HCT116 (cell line): ENCODE measurements at regions not wholly inside any gene's neighbourhood (a gene's known extent, or its start where the extent isn't known, plus 50 kb on each side); places are given as distances from the start of the nearest gene placed in this dataset.
"Not testable (repeated sequence)": the region's sequence is repeated elsewhere in the genome, so short reads cannot be mapped to it uniquely, and the experiment has no call there.

Experiments
- ATAC-seq: fragments of 200-7000 bp; cut with Tn5 transposase; 2 replicates; pipeline ENCODE4 v1.9.1; 2020; ENCODE audit warnings: mild to moderate bottlenecking, moderate library complexity
- BruUV-seq: library from RNA; stranded (reverse); fragments of 400-500 nt; replicated peaks from 2 replicates; lab custom pipeline; 2021; lab: Mats Ljungman, UMichigan
- CTCF ChIA-PET: fragments of 300-600 bp; sonication (Branson Sonifier 250); formaldehyde crosslinking; loops from one replicate; lab custom pipeline; 2021; ENCODE audit warnings: antibody characterized with exemption; lab: Charles Lee
- POLR2A ChIA-PET: fragments of 300-600, 350-600 bp; sonication (Branson Sonifier 250); formaldehyde crosslinking; loops from one replicate; lab custom pipeline; 2021; ENCODE audit warnings: antibody characterized with exemption; lab: Charles Lee
- RAD21 ChIA-PET, 2 experiments: fragments of 300-600 bp; sonication (Branson Sonifier 250); formaldehyde crosslinking; loops; one replicate each; lab custom pipeline; 2023; ENCODE audit warnings: low total read pairs in 2 of 2; ENCODE audit not compliant: uncharacterized antibody in 2 of 2, unreplicated experiment in 2 of 2, low non-redundant PET in 1 of 2; lab: Charles Lee
- DNase-seq: peaks from one replicate; pipeline ENCODE4 v3.0.0-alpha.2; 2010; ENCODE audit warnings: low read depth, low spot score
- H2AFZ ChIP-seq: fragments of 200-600 bp; shearing (Covaris generic), sonication (generic); 2 replicates; pipeline ENCODE4 v1.6.1; 2017; ENCODE audit warnings: low read depth, mixed run types, mixed read lengths, antibody characterized with exemption, low read length; ENCODE audit not compliant: poor library complexity, severe bottlenecking
- H3K27ac ChIP-seq: 2 replicates; pipeline ENCODE4 v1.5.1; 2012; ENCODE audit warnings: low read depth, low read length
- H3K27me3 ChIP-seq: fragments of 200-600 bp; sonication (generic); 2 replicates; pipeline ENCODE4 v1.6.1; 2016; ENCODE audit warnings: mixed run types, low read length, mixed read lengths; ENCODE audit not compliant: insufficient read depth
- H3K36me3 ChIP-seq, 2 experiments: fragments of 200-500 bp in 1 of 2; fragments of 200-600 bp in 1 of 2; sonication (Bioruptor generic) in 1 of 2; sonication (generic) in 1 of 2; 2 replicates each; pipeline versions ENCODE4 v1.5.1 to v1.6.1; 2014 to 2016; ENCODE audit warnings: low read length in 2 of 2, inconsistent platforms in 1 of 2, mixed read lengths in 1 of 2, mixed run types in 1 of 2; ENCODE audit not compliant: insufficient read depth in 2 of 2, control insufficient read depth in 1 of 2
- H3K4me1 ChIP-seq, 2 experiments: fragments of 200-600 bp in 1 of 2; sonication (generic) in 1 of 2; 2 replicates each; pipeline versions ENCODE4 v1.5.1 to v1.6.1; 2012 to 2017; ENCODE audit warnings: low read length in 2 of 2, inconsistent platforms in 1 of 2, mild to moderate bottlenecking in 1 of 2, mixed read lengths in 1 of 2, mixed run types in 1 of 2, moderate library complexity in 1 of 2; ENCODE audit not compliant: insufficient read depth in 2 of 2, control insufficient read depth in 1 of 2
- H3K4me2 ChIP-seq: fragments of 200-600 bp; sonication (generic); 2 replicates; pipeline ENCODE4 v1.6.1; 2017; ENCODE audit warnings: mixed run types, low read length, mixed read lengths
- H3K4me3 ChIP-seq, 2 experiments: fragments of 200-600 bp in 1 of 2; sonication (generic) in 1 of 2; replicated peaks in 1 of 2; 2 replicates each; pipeline ENCODE4 v1.5.1; 2011 to 2016; ENCODE audit warnings: low read length in 2 of 2, control low read depth in 1 of 2, low read depth in 1 of 2, mild to moderate bottlenecking in 1 of 2, mixed read lengths in 1 of 2, mixed run types in 1 of 2
- H3K79me2 ChIP-seq: fragments of 200-600 bp; sonication (generic); 2 replicates; pipeline ENCODE4 v1.6.1; 2017; ENCODE audit warnings: mild to moderate bottlenecking, mixed run types, low read length, moderate library complexity, mixed read lengths; ENCODE audit not compliant: insufficient read depth
- H3K9ac ChIP-seq: fragments of 200-600 bp; sonication (generic); 2 replicates; pipeline ENCODE4 v1.6.1; 2016; ENCODE audit warnings: low read length, mixed read lengths
- H3K9me2 ChIP-seq: fragments of 200-600 bp; sonication (generic), shearing (Covaris generic); 2 replicates; pipeline ENCODE4 v1.6.1; 2017; ENCODE audit warnings: mixed run types, mild to moderate bottlenecking, moderate library complexity; ENCODE audit not compliant: insufficient read depth
- H3K9me3 ChIP-seq, 2 experiments: fragments of 200-500 bp in 1 of 2; fragments of 200-600 bp in 1 of 2; sonication (Bioruptor generic) in 1 of 2; sonication (generic) in 1 of 2; 2 replicates each; pipeline ENCODE4 v1.6.1; 2014 to 2017; ENCODE audit warnings: low read length in 2 of 2, mixed read lengths in 2 of 2, inconsistent platforms in 1 of 2, low read depth in 1 of 2, mild to moderate bottlenecking in 1 of 2, mixed run types in 1 of 2, moderate library complexity in 1 of 2; ENCODE audit not compliant: control insufficient read depth in 1 of 2, insufficient read depth in 1 of 2
- H4K20me1 ChIP-seq: fragments of 200-600 bp; sonication (generic), shearing (Covaris generic); 2 replicates; pipeline ENCODE4 v1.6.1; 2017; ENCODE audit warnings: mixed run types, mild to moderate bottlenecking, moderate library complexity; ENCODE audit not compliant: insufficient read depth
- CEBPB ChIP-seq: IDR thresholded peaks from 2 replicates; pipeline ENCODE4 v1.6.1; 2012; ENCODE audit warnings: low read depth
- EZH2 ChIP-seq: fragments of 200-600 bp; sonication (generic); IDR thresholded peaks from 2 replicates; pipeline ENCODE4 v1.6.1; 2017; ENCODE audit warnings: antibody characterized with exemption, mixed run types
- RAD21 ChIP-seq: IDR thresholded peaks from 2 replicates; pipeline ENCODE4 v1.6.1; 2012; ENCODE audit warnings: low read depth, mild to moderate bottlenecking
- REST ChIP-seq: IDR thresholded peaks from 2 replicates; pipeline ENCODE4 v1.6.1; 2012; ENCODE audit warnings: low read depth
- SP1 ChIP-seq: IDR thresholded peaks from 2 replicates; pipeline ENCODE4 v1.6.1; 2012; ENCODE audit warnings: low read depth
- intact Hi-C: fragments of 100-400 bp; cut with micrococcal nuclease; formaldehyde crosslinking; loops from 2 replicates; pipeline ENCODE4 v1.10.0; 2022
- TF ChIP-seq, protein P1 (sequence below), 3 experiments: fragments of 200-600 bp in 1 of 3; sonication (generic) in 1 of 3; IDR thresholded peaks in 2 of 3; conservative IDR thresholded peaks in 1 of 3; 2 replicates each; pipeline ENCODE4 v1.5.1; 2012 to 2017; ENCODE audit warnings: low read depth in 2 of 3, low read length in 2 of 3, antibody characterized with exemption in 1 of 3, borderline replicate concordance in 1 of 3, control low read depth in 1 of 3, mild to moderate bottlenecking in 1 of 3, mixed read lengths in 1 of 3, mixed run types in 1 of 3, moderate library complexity in 1 of 3; ENCODE audit not compliant: insufficient read depth in 1 of 3

- no peak for TF ChIP-seq REST
- TF ChIP-seq EZH2: no peak
Measured at GRCh38 chr7:120079704-120080103, 193.3 kb upstream of the KCND2 start (continued).

- DNase-seq, CTCF ChIA-PET, H3K9me2 ChIP-seq, H3K27ac ChIP-seq, H3K36me3 ChIP-seq, H3K4me1 ChIP-seq, intact Hi-C loops, H3K79me2 ChIP-seq, H3K4me3 ChIP-seq, H3K27me3 ChIP-seq, H3K9me3 ChIP-seq, RAD21 ChIA-PET, H2AFZ ChIP-seq, H3K4me2 ChIP-seq, ATAC-seq, POLR2A ChIA-PET, H4K20me1 ChIP-seq, H3K9ac ChIP-seq, BruUV-seq: not testable (repeated sequence)
Measured at GRCh38 chr7:120086468-120086867, 186.5 kb upstream of the KCND2 start.

GRCh38 chr7:120089968-120090367, 183.0 kb upstream of the KCND2 start:
- H2AFZ ChIP-seq: no peak overlapping the region
- intact Hi-C loops: no loop called here
- CTCF ChIA-PET: no interaction called here
- no peaks in the 10 kb centered on the region for H3K4me1 ChIP-seq
- ATAC-seq: peak; percentile 70
- H3K27me3 ChIP-seq: no peaks in the 10 kb centered on the region
- H4K20me1 ChIP-seq: no peaks in the 10 kb centered on the region
- no peaks in the 10 kb centered on the region for H3K9me2 ChIP-seq
- H3K4me2 ChIP-seq: no peak overlapping the region
- H3K4me3 ChIP-seq: no peak overlapping the region
- peak; percentile 2 for DNase-seq
- TF ChIP-seq SP1 (no peak), RAD21 (0 out of 2 replicates have a peak, but pooled peaks have one; percentile 22), CEBPB (no peak)
- TF ChIP-seq, protein P1, sequence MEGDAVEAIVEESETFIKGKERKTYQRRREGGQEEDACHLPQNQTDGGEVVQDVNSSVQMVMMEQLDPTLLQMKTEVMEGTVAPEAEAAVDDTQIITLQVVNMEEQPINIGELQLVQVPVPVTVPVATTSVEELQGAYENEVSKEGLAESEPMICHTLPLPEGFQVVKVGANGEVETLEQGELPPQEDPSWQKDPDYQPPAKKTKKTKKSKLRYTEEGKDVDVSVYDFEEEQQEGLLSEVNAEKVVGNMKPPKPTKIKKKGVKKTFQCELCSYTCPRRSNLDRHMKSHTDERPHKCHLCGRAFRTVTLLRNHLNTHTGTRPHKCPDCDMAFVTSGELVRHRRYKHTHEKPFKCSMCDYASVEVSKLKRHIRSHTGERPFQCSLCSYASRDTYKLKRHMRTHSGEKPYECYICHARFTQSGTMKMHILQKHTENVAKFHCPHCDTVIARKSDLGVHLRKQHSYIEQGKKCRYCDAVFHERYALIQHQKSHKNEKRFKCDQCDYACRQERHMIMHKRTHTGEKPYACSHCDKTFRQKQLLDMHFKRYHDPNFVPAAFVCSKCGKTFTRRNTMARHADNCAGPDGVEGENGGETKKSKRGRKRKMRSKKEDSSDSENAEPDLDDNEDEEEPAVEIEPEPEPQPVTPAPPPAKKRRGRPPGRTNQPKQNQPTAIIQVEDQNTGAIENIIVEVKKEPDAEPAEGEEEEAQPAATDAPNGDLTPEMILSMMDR (IDR thresholded peaks at IDR 0.05 in 2 of 3, conservative IDR thresholded peaks at IDR 0.05 in 1 of 3; ENCODE audit: borderline replicate concordance in 1 of 3, insufficient read depth in 1 of 3, low read depth in 2 of 3, low read length in 2 of 3): 0 out of 6 replicates have a peak, but pooled peaks of 1 of the 3 experiments have one; percentile 4
- BruUV-seq: no TSS peak
- H3K9me3 ChIP-seq: no peaks in the 10 kb centered on the region
- H3K79me2 ChIP-seq: no peaks in the 10 kb centered on the region
- no peak overlapping the region for H3K27ac ChIP-seq
- POLR2A ChIA-PET: no interaction called here
- RAD21 ChIA-PET: no interaction called here
- no peak overlapping the region for H3K9ac ChIP-seq
- no peaks in the 10 kb centered on the region for H3K36me3 ChIP-seq
